ENCODE measurements at regions not wholly inside any gene's neighbourhood (a gene's known extent, or its start where the extent isn't known, plus 50 kb on each side); places are given as distances from the start of the nearest gene placed in this dataset.

GRCh38 chr1:10911490-10912166 is 100.8 kb upstream of the TARDBP start:
- TF ChIP-seq SP1 (IDR thresholded peaks at IDR 0.05) (no peak), FOXA1 (IDR thresholded peaks at IDR 0.05) (no peak), RAD21 (IDR thresholded peaks at IDR 0.05) (no peak), EGR1 (IDR thresholded peaks at IDR 0.05; ENCODE audit: low read depth in 2 of 2) (no peak), CTCF (IDR thresholded peaks at IDR 0.05; ENCODE audit: low read depth, low read length, missing input control) (no peak), GABPA (IDR thresholded peaks at IDR 0.05 in 1 of 2, conservative IDR thresholded peaks at IDR 0.05 in 1 of 2) (no peak), JUND (IDR thresholded peaks at IDR 0.05) (no peak), REST (IDR thresholded peaks at IDR 0.05) (no peak), ATF3 (IDR thresholded peaks at IDR 0.05) (no peak)
